ENCODE measurements at regions not wholly inside any gene's neighbourhood (a gene's known extent, or its start where the extent isn't known, plus 50 kb on each side); places are given as distances from the start of the nearest gene placed in this dataset.
"Not testable (repeated sequence)": the region's sequence is repeated elsewhere in the genome, so short reads cannot be mapped to it uniquely, and the experiment has no call there.

- no peaks in the 10 kb centered on the region for H3K4me1 Mint-ChIP-seq
- H3K9me3 Mint-ChIP-seq: no peaks in the 10 kb centered on the region
- H3K4me3 Mint-ChIP-seq: no peak overlapping the region
- H3K36me3 Mint-ChIP-seq (ENCODE audit: low read depth): no peaks in the 10 kb centered on the region
- DNase-seq (ENCODE audit: low read depth, low spot score): no peak
- no peak for TF ChIP-seq CTCF (conservative IDR thresholded peaks at IDR 0.05)
- H3K27me3 Mint-ChIP-seq (ENCODE audit: low read depth): no peaks in the 10 kb centered on the region
- H3K27ac Mint-ChIP-seq (ENCODE audit: unreplicated experiment): no peak overlapping the region
Measured at GRCh38 chr22:25318081-25318823, 98.8 kb downstream of the CRYBB2 start.

- Mint-ChIP-seq H3K4me1 (no peaks in the 10 kb centered on the region), H3K27me3 (ENCODE audit: low read depth) (no peaks in the 10 kb centered on the region), H3K9me3 (no peaks in the 10 kb centered on the region), H3K36me3 (ENCODE audit: low read depth) (no peaks in the 10 kb centered on the region), H3K27ac (ENCODE audit: unreplicated experiment) (no peak overlapping the region), H3K4me3 (no peak overlapping the region)
- no peak for TF ChIP-seq CTCF (conservative IDR thresholded peaks at IDR 0.05)
- DNase-seq (ENCODE audit: low read depth, low spot score): no peak
Measured at GRCh38 chr22:25327018-25327755, 107.7 kb downstream of the CRYBB2 start.

- no peak overlapping the region for H3K27ac Mint-ChIP-seq (ENCODE audit: unreplicated experiment)
- H3K4me1 Mint-ChIP-seq: peaks cover 11% of the 10 kb centered on the region
- no peak for DNase-seq (ENCODE audit: low read depth, low spot score)
- H3K27me3 Mint-ChIP-seq (ENCODE audit: low read depth): no peaks in the 10 kb centered on the region
- no peak for TF ChIP-seq CTCF (conservative IDR thresholded peaks at IDR 0.05)
- H3K9me3 Mint-ChIP-seq: no peaks in the 10 kb centered on the region
- H3K36me3 Mint-ChIP-seq (ENCODE audit: low read depth): no peaks in the 10 kb centered on the region
- no peak overlapping the region for H3K4me3 Mint-ChIP-seq
Measured at GRCh38 chr22:25331050-25331449, 111.6 kb downstream of the CRYBB2 start.

DNA sequence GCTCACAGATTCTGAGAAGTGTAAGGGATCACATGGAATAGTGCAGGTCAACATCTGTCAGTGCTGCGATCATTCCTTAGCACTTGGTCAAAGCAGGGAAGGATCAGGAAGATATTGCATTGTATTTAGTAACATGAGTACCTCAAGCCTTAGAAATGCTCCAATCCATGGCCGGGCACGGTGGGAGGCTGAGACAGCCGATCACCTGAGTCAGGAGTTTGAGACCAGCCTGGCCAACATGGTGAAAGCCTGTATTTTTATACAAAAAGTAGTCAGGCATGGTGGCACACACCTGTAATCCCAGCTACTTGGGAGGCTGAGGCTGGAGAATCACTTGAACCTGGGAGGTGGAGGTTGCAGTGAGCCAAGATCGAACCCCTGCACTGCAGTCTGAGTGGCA is 112.5 kb downstream of the CRYBB2 start:
- H3K4me1 Mint-ChIP-seq: peaks cover 16% of the 10 kb centered on the region
- not testable (repeated sequence) for H3K4me3 Mint-ChIP-seq; H3K27ac Mint-ChIP-seq (ENCODE audit: unreplicated experiment); DNase-seq (ENCODE audit: low read depth, low spot score); H3K9me3 Mint-ChIP-seq; H3K36me3 Mint-ChIP-seq (ENCODE audit: low read depth); H3K27me3 Mint-ChIP-seq (ENCODE audit: low read depth)

GRCh38 chr22:25332386-25332785 is 112.9 kb downstream of the CRYBB2 start:
- Mint-ChIP-seq H3K27ac (ENCODE audit: unreplicated experiment) (no peak overlapping the region), H3K4me1 (peaks cover 16% of the 10 kb centered on the region), H3K36me3 (ENCODE audit: low read depth) (peaks cover 3% of the 10 kb centered on the region), H3K27me3 (ENCODE audit: low read depth) (no peaks in the 10 kb centered on the region), H3K4me3 (no peak overlapping the region), H3K9me3 (no peaks in the 10 kb centered on the region)
- TF ChIP-seq CTCF (conservative IDR thresholded peaks at IDR 0.05): no peak
- DNase-seq (ENCODE audit: low read depth, low spot score): no peak

- H3K27me3 Mint-ChIP-seq (ENCODE audit: low read depth): no peaks in the 10 kb centered on the region
Measured at GRCh38 chr22:25334162-25334490, 114.7 kb downstream of the CRYBB2 start.

DNA sequence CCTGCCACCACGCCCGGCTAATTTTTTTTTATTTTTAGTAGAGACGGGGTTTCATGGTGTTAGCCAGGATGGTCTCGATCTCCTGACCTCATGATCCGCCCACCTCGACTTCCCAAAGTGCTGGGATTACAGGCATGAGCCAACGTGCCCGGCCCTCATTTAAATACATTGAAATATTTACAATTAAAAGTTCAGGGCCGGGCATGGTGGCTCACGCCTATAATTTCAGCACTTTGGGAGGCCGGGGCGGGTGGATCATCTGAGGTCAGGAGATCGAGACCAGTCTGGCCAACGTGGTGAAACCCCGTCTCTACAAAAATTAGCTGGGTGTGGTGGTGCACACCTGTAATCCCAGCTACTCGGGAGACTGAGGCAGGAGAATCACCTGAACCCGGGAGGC is 115.2 kb downstream of the CRYBB2 start:
- H3K27me3 Mint-ChIP-seq (ENCODE audit: low read depth); DNase-seq (ENCODE audit: low read depth, low spot score); H3K9me3 Mint-ChIP-seq; H3K36me3 Mint-ChIP-seq (ENCODE audit: low read depth); H3K4me3 Mint-ChIP-seq; H3K27ac Mint-ChIP-seq (ENCODE audit: unreplicated experiment): not testable (repeated sequence)
- peaks cover 16% of the 10 kb centered on the region for H3K4me1 Mint-ChIP-seq

More at GRCh38 chr22:25334162-25334490, 114.7 kb downstream of the CRYBB2 start:
- Mint-ChIP-seq H3K4me3 (no peak overlapping the region), H3K27ac (ENCODE audit: unreplicated experiment) (no peak overlapping the region), H3K9me3 (no peaks in the 10 kb centered on the region), H3K36me3 (ENCODE audit: low read depth) (peaks cover 6% of the 10 kb centered on the region), H3K4me1 (peaks cover 16% of the 10 kb centered on the region)
- DNase-seq (ENCODE audit: low read depth, low spot score): peak; percentile 69
- peak; percentile 66 for TF ChIP-seq CTCF (conservative IDR thresholded peaks at IDR 0.05)

- H3K9me3 Mint-ChIP-seq; H3K36me3 Mint-ChIP-seq (ENCODE audit: low read depth); H3K27ac Mint-ChIP-seq (ENCODE audit: unreplicated experiment); H3K4me3 Mint-ChIP-seq; H3K27me3 Mint-ChIP-seq (ENCODE audit: low read depth); DNase-seq (ENCODE audit: low read depth, low spot score): not testable (repeated sequence)
- peaks cover 16% of the 10 kb centered on the region for H3K4me1 Mint-ChIP-seq
Measured at GRCh38 chr22:25335276-25335675, 115.8 kb downstream of the CRYBB2 start.

Measured in neural crest cell (in vitro differentiated cells).